AG09319 (cell line): ENCODE measurements at regions not wholly inside any gene's neighbourhood (a gene's known extent, or its start where the extent isn't known, plus 50 kb on each side); places are given as distances from the start of the nearest gene placed in this dataset.
A peak's percentile ranks its signal among the peaks of the same experiment; 100 is the strongest.
"Not testable (repeated sequence)": the region's sequence is repeated elsewhere in the genome, so short reads cannot be mapped to it uniquely, and the experiment has no call there.

ENCODE experiments used
- DNase-seq: peaks from one replicate; pipeline ENCODE4 v3.0.0-alpha.2; 2010; ENCODE audit warnings: low read depth; ENCODE audit errors: extremely low read depth
- TF ChIP-seq, protein P1 (sequence below): IDR thresholded peaks from 2 replicates; pipeline ENCODE4 v1.5.1; 2011; ENCODE audit warnings: low read depth, mild to moderate bottlenecking, inconsistent platforms, low read length, moderate library complexity

DNA sequence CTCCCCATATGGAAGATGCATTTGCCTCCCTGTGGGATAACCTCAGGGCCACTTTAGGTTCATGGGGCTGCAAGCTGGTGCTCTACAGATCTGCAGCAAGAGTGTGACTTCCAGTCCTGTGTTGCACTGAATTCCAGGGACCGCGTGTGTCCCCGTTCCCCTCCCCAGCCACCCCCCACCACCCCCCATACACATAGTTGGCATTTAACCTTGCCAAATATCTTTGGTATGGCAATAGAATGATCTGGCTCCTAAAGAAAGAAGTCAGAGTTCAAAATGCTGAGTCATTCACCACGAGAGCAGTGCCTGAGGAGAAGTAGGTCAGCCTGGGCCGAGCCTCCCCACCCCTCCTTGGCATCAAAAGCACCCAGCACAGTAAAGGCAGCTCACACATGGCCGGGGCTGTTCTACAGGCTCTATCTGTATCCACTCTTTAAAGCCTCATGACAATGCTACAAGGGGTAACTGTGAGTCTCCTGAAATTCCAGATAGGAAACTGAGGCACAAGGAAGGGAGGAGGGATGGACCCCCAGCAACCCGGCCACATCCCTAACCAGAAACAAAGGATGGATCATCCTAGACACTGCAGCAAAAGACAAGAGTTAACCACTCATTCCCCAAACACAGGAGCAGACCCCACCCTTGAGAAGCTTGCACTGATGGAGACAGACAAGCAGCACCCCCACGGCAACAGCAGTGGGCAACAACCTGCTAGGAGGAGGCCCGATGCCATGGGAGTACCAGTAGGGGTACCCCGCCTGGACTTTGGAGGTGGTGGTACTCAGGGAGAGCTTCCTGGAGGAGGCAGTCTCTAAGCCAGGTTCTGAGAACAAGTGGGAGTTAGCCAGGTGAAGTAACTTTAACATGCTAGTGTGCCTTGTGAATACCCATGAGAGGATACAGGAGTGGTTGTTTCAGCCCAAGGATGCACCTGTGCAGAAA lies 70.3 kb upstream of the NANOS1 start:
- TF ChIP-seq, protein P1, sequence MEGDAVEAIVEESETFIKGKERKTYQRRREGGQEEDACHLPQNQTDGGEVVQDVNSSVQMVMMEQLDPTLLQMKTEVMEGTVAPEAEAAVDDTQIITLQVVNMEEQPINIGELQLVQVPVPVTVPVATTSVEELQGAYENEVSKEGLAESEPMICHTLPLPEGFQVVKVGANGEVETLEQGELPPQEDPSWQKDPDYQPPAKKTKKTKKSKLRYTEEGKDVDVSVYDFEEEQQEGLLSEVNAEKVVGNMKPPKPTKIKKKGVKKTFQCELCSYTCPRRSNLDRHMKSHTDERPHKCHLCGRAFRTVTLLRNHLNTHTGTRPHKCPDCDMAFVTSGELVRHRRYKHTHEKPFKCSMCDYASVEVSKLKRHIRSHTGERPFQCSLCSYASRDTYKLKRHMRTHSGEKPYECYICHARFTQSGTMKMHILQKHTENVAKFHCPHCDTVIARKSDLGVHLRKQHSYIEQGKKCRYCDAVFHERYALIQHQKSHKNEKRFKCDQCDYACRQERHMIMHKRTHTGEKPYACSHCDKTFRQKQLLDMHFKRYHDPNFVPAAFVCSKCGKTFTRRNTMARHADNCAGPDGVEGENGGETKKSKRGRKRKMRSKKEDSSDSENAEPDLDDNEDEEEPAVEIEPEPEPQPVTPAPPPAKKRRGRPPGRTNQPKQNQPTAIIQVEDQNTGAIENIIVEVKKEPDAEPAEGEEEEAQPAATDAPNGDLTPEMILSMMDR = no peak
- peak; percentile 44 for DNase-seq

DNA sequence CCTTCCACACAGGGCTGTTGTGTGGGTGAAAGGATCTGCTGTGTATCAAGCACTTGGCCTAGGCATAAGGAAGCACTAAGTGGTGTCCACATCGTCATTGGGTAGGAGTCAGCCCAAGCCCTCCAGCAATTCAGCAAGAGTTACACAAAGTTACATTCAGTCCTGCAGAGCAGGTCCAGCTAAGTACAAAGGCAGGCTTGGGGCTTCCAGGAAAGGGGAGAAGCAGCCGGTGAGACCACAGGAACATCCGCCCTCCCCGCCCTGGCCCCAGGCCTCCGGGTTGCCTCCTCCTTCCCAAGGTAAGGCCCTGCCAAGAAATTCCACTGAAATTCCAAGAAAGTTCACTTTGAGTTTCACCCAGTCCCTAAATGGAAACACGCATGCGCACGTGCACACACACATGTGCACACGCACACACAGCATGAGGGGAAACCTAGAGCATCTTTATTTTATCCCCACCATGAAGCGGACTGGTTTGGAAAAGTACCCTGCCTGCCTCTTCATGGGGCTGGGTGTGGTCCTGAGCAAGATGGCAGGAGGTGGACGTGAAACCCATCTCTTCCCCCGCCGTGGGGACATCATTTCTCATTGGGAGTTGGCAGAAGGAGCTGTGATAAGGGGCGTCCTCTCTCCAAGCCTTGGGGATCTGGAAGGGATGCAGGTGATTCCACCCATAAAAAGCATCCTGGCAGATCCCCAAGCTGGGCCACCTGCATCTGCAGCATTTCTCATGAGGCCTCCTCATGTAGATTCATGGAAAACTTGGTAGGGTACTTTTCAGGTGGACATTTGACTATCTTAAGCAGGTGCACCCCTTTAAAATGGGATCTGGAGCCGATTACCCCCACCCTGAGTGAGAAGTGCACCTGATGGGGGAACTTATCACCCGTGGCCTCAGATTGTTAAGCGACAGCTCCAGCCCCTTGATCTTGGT lies 69.1 kb upstream of the NANOS1 start:
- DNase-seq = no peak

DNA sequence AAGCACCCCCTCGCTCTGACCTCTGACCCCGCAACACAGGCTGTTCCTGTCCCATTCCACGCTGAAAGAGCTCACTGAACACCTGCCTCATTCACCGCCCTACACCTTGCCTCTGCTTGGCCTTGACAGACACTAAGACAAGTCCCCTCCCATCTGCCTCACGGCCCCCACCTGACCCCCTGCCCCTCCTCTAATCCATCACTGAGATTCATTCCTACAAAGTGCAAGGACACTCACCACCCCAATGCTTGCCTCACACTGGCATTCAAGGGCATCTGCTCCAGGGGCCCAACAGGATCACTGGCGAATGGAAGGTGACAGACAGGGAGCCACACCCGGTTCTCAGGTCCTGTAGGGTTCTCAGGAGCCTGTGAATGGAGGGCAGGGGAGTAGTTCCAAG lies 68.1 kb upstream of the NANOS1 start:
- TF ChIP-seq, protein P1 = no peak
- no peak for DNase-seq

More for the DNA sequence above, 69.1 kb upstream of the NANOS1 start:
- TF ChIP-seq, protein P1 = no peak

DNA sequence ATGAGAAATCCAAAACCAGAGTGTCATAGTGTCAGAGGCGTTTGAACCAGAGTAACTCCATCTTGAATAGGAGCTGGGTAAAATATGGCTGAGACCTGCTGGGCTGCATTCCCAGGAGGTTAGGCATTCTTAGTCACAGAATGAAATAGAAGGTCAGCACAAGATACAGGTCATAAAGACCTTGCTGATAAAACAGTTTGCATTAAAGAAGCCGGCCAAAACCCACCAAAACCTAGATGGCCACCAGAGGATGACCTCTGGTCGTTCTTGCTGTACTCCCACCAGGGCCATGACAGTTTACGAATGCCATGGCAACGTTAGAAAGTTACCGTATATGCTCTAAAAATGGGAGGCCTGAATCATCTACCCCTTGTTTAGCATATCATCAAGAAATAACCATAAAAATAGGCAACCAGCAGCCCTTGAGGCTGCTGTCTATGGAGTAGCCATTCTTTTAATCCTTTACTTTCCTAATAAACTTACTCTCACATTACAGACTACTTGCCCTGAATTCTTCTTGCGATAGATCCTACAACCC lies 67.1 kb upstream of the NANOS1 start:
- DNase-seq = not testable (repeated sequence)

DNA sequence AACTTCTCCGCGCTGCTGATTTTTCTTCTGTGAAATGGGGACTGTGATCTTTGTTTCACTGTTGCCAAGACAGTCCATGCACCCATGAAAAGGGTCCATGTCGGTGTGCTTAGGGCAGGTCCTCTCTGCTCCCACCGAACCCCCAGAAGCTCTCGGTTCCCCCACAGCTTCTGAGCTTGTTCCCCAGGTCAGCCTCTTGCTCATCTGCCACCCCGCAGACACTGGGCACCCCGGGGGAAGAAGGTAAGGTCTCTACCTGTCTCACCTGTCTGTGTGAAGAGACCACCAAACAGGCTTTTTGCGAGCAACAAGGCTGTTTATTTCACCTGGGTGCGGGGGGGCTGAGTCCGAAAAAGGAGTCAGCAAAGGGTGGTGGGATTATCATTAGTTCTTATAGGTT lies 66.2 kb upstream of the NANOS1 start:
- no peak for DNase-seq

DNA sequence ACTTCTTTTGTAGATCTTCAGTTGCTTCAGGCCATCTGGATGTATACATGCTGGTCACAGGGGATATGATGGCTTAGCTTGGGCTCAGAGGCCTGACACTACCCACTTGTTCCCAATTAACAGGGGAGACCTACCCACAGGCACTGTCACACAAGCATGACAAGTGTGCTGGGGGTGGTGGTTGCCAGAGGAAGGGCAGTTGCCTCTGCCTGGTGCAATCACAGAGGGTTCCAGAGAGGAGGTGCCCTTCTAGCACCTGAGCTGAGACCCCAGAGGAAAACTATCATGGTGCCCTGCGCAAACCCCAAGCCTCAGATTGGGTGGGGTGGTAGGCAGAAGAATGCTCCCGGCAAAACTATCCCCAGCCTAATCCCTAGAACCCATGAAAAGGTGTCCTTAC lies 65.6 kb upstream of the NANOS1 start:
- TF ChIP-seq, protein P1 = no peak
- no peak for DNase-seq

More for the DNA sequence above, 66.2 kb upstream of the NANOS1 start:
- TF ChIP-seq, protein P1 = no peak

DNA sequence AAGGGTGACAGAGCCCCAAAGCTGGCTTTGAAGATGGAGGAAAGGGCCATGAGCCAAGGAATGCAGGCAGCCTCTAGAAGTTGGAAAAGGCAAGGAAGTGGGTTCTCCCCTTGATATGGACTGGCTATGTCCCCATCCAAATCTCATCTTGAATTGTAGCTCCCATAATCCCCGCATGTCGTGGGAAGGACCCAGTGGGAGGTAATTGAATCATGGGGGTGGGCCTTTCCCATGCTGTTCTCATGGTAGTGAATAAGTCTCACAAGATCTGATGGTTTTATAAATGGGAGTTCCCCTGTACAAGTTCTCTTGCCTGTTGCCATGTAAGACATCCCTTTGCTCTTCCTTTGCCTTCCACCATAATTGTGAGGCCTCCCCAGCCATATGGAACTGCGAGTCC lies 65.0 kb upstream of the NANOS1 start:
- not testable (repeated sequence) for DNase-seq

DNA sequence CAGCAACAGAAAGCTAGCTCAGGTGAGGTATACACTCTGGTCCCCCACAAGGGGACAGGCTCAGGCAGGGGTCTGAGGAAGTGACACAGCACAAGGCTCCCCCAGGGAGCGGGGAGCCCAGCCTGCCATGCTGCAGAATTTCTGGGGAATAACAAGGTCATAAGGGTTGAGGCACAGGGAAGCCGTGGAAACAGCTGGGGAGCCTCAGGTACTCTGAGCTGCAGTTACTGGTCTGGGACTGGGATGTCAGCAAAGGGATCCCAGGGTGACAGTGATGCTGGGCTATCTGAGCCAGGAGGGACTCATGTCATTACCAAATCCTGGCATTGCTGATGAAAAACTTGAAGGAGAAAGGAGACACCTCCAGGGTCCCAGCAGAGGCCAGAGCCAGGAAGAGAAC lies 64.4 kb upstream of the NANOS1 start:
- no peak for DNase-seq
- TF ChIP-seq, protein P1 = no peak
